IMR-90 (cell line): ENCODE measurements at regions not wholly inside any gene's neighbourhood (a gene's known extent, or its start where the extent isn't known, plus 50 kb on each side); places are given as distances from the start of the nearest gene placed in this dataset.
A peak's percentile ranks its signal among the peaks of the same experiment; 100 is the strongest.

Source experiments
- ATAC-seq: fragments of 200-7000 bp; cut with Tn5 transposase; 2 replicates; pipeline ENCODE4 v1.9.1; 2020; ENCODE audit warnings: low read depth, mild to moderate bottlenecking, moderate library complexity
- BruUV-seq: library from RNA; stranded (reverse); fragments of 400-500 nt; replicated peaks from 2 replicates; lab custom pipeline; 2021; lab: Mats Ljungman, UMichigan
- CTCF ChIA-PET: fragments of 300-600 bp; formaldehyde crosslinking; extraction: SDS; loops from one replicate; lab custom pipeline; 2021; ENCODE audit warnings: antibody characterized with exemption; lab: Yijun Ruan, JAX
- POLR2A ChIA-PET: fragments of 300-600 bp; sonication (Branson Sonifier 250); formaldehyde crosslinking; loops from one replicate; lab custom pipeline; 2022; ENCODE audit warnings: antibody characterized with exemption; ENCODE audit not compliant: unreplicated experiment; lab: Charles Lee
- DNase-seq: peaks from one replicate; pipeline ENCODE4 v3.0.0; 2013
- H2AFZ ChIP-seq: replicated peaks from 2 replicates; pipeline ENCODE3; 2013; ENCODE audit warnings: low read length, mild to moderate bottlenecking; ENCODE audit not compliant: poor library complexity
- H2AK5ac ChIP-seq: 2 replicates; pipeline ENCODE4 v1.6.1; 2013; ENCODE audit warnings: low read depth, low read length, inconsistent platforms
- H2AK9ac ChIP-seq: replicated peaks from 2 replicates; pipeline ENCODE3; 2013; ENCODE audit warnings: mild to moderate bottlenecking, low read depth, low read length, moderate library complexity; ENCODE audit not compliant: poor library complexity
- H2BK120ac ChIP-seq: 2 replicates; pipeline ENCODE4 v1.6.1; 2013; ENCODE audit warnings: low read depth, low read length, inconsistent platforms
- H2BK15ac ChIP-seq: 3 replicates; pipeline ENCODE4 v1.6.1; 2013; ENCODE audit warnings: low read depth, low read length, inconsistent platforms
- H2BK20ac ChIP-seq: 2 replicates; pipeline ENCODE4 v1.6.1; 2013; ENCODE audit warnings: low read depth, mild to moderate bottlenecking, inconsistent platforms, low read length, moderate library complexity
- H2BK5ac ChIP-seq: 2 replicates; pipeline ENCODE4 v1.6.1; 2013; ENCODE audit warnings: mild to moderate bottlenecking, low read depth, low read length, inconsistent platforms; ENCODE audit not compliant: poor library complexity, severe bottlenecking
- H3K14ac ChIP-seq: replicated peaks from 2 replicates; pipeline ENCODE4 v1.6.1; 2013; ENCODE audit warnings: low read depth, low read length, inconsistent platforms
- H3K18ac ChIP-seq: 2 replicates; pipeline ENCODE4 v1.6.1; 2013; ENCODE audit warnings: low read depth, low read length, control low read depth
- H3K23ac ChIP-seq: 2 replicates; pipeline ENCODE4 v1.6.1; 2013; ENCODE audit warnings: low read depth, low read length, inconsistent platforms
- H3K27ac ChIP-seq: 2 replicates; pipeline ENCODE4 v1.5.1; 2013; ENCODE audit warnings: mild to moderate bottlenecking, control low read depth, low read length; ENCODE audit not compliant: insufficient read depth
- H3K27me3 ChIP-seq: 2 replicates; pipeline ENCODE4 v1.6.1; 2013; ENCODE audit warnings: low read length; ENCODE audit not compliant: control insufficient read depth, insufficient read depth
- H3K36me3 ChIP-seq: 2 replicates; pipeline ENCODE4 v1.6.1; 2013; ENCODE audit warnings: low read length, mixed read lengths; ENCODE audit not compliant: control insufficient read depth, insufficient read depth
- H3K4ac ChIP-seq: 2 replicates; pipeline ENCODE4 v1.6.1; 2013; ENCODE audit warnings: low read depth, low read length, inconsistent platforms
- H3K4me1 ChIP-seq: 2 replicates; pipeline ENCODE4 v1.6.1; 2013; ENCODE audit warnings: low read length, mixed read lengths; ENCODE audit not compliant: control insufficient read depth, insufficient read depth
- H3K4me2 ChIP-seq: 2 replicates; pipeline ENCODE4 v1.6.1; 2013; ENCODE audit warnings: low read depth, mild to moderate bottlenecking, control low read depth, low read length, moderate library complexity
- H3K4me3 ChIP-seq: 2 replicates; pipeline ENCODE4 v1.5.1; 2013; ENCODE audit warnings: low read depth, mild to moderate bottlenecking, control low read depth, low read length, moderate library complexity; ENCODE audit not compliant: insufficient read depth
- H3K56ac ChIP-seq: 2 replicates; pipeline ENCODE4 v1.6.1; 2013; ENCODE audit warnings: low read length, inconsistent platforms; ENCODE audit not compliant: insufficient read depth; ENCODE audit errors: extremely low read depth
- H3K79me1 ChIP-seq, 2 experiments: 2 replicates each; pipeline ENCODE4 v1.6.1; 2013; ENCODE audit warnings: low read length in 2 of 2, inconsistent platforms in 1 of 2, low read depth in 1 of 2
- H3K9ac ChIP-seq: 2 replicates; pipeline ENCODE4 v1.6.1; 2013; ENCODE audit warnings: low read depth, low read length, control low read depth
- H3K9me1 ChIP-seq: 2 replicates; pipeline ENCODE4 v1.6.1; 2013; ENCODE audit warnings: low read length, inconsistent platforms; ENCODE audit not compliant: insufficient read depth
- H3K9me3 ChIP-seq: 2 replicates; pipeline ENCODE4 v1.6.1; 2013; ENCODE audit warnings: low read length; ENCODE audit not compliant: control insufficient read depth, insufficient read depth
- H4K20me1 ChIP-seq: 2 replicates; pipeline ENCODE4 v1.6.1; 2013; ENCODE audit warnings: low read length, inconsistent platforms; ENCODE audit not compliant: insufficient read depth
- H4K5ac ChIP-seq: 2 replicates; pipeline ENCODE4 v1.6.1; 2013; ENCODE audit warnings: mild to moderate bottlenecking, low read depth, low read length, control low read depth
- H4K8ac ChIP-seq, 2 experiments: 2 replicates each; pipeline ENCODE4 v1.6.1; 2013; ENCODE audit warnings: low read depth in 2 of 2, low read length in 2 of 2, control low read depth in 1 of 2, inconsistent platforms in 1 of 2
- H4K91ac ChIP-seq: 2 replicates; pipeline ENCODE4 v1.6.1; 2013; ENCODE audit warnings: low read depth, low read length, inconsistent platforms; ENCODE audit not compliant: insufficient read depth
- BHLHE40 ChIP-seq: fragments of 150-350 bp; IDR thresholded peaks from 2 replicates; pipeline ENCODE4 v1.6.1; 2016; ENCODE audit warnings: mild to moderate bottlenecking, low read depth, low read length
- CEBPB ChIP-seq: IDR thresholded peaks from 2 replicates; pipeline ENCODE4 v1.6.1; 2012; ENCODE audit warnings: low read depth, low read length, improper control_type of control experiment
- CHD1 ChIP-seq: IDR thresholded peaks from 2 replicates; pipeline ENCODE4 v1.6.1; 2012; ENCODE audit warnings: low read depth, low read length, improper control_type of control experiment
- CTCF ChIP-seq: conservative IDR thresholded peaks from 2 replicates; pipeline ENCODE4 v1.5.1; 2012; ENCODE audit warnings: mild to moderate bottlenecking, low read depth, low read length, improper control_type of control experiment
- ELK1 ChIP-seq: fragments of 150-350 bp; IDR thresholded peaks from 2 replicates; pipeline ENCODE4 v1.6.1; 2016; ENCODE audit warnings: low read depth, mild to moderate bottlenecking, low read length, moderate library complexity, borderline replicate concordance
- FOS ChIP-seq: fragments of 150-350 bp; IDR thresholded peaks from 2 replicates; pipeline ENCODE4 v1.6.1; 2016; ENCODE audit warnings: low read depth, low read length
- MAFK ChIP-seq: IDR thresholded peaks from 2 replicates; pipeline ENCODE4 v1.6.1; 2012; ENCODE audit warnings: low read depth, low read length, improper control_type of control experiment
- MAZ ChIP-seq: IDR thresholded peaks from 2 replicates; pipeline ENCODE4 v1.6.1; 2012; ENCODE audit warnings: low read depth, mild to moderate bottlenecking, low read length, improper control_type of control experiment, moderate library complexity, borderline replicate concordance
- MXI1 ChIP-seq: IDR thresholded peaks from 2 replicates; pipeline ENCODE4 v1.6.1; 2012; ENCODE audit warnings: low read depth, mild to moderate bottlenecking, low read length, moderate library complexity, borderline replicate concordance
- NFE2L2 ChIP-seq: fragments of 150-350 bp; IDR thresholded peaks from 2 replicates; pipeline ENCODE4 v1.6.1; 2016; ENCODE audit warnings: low read depth, mild to moderate bottlenecking, low read length
- POLR2A ChIP-seq: IDR thresholded peaks from 2 replicates; pipeline ENCODE4 v1.6.1; 2012; ENCODE audit warnings: mild to moderate bottlenecking, low read depth, low read length
- RAD21 ChIP-seq: IDR thresholded peaks from 2 replicates; pipeline ENCODE4 v1.6.1; 2012; ENCODE audit warnings: low read length, improper control_type of control experiment
- RCOR1 ChIP-seq: IDR thresholded peaks from 2 replicates; pipeline ENCODE4 v1.6.1; 2012; ENCODE audit warnings: mild to moderate bottlenecking, low read length, improper control_type of control experiment; ENCODE audit not compliant: insufficient replicate concordance
- RFX5 ChIP-seq: IDR thresholded peaks from 2 replicates; pipeline ENCODE4 v1.8.0; 2012; ENCODE audit warnings: low read depth, mild to moderate bottlenecking, low read length, moderate library complexity
- SMC3 ChIP-seq: fragments of 150-350 bp; IDR thresholded peaks from 2 replicates; pipeline ENCODE4 v1.6.1; 2016; ENCODE audit warnings: low read depth, mild to moderate bottlenecking, antibody characterized with exemption, low read length, moderate library complexity
- USF2 ChIP-seq: fragments of 150-350 bp; IDR thresholded peaks from 2 replicates; pipeline ENCODE4 v1.6.1; 2017; ENCODE audit warnings: mild to moderate bottlenecking, antibody characterized with exemption, low read length, low read depth
- WGBS, 2 experiments: methylation state at CpG; one replicate each; pipeline versions ENCODE4 v1.1.5 to v1.1.7; 2013; ENCODE audit warnings: missing lambda C conversion rate in 2 of 2; ENCODE audit not compliant: insufficient read length in 1 of 2; ENCODE audit errors: extremely low coverage in 2 of 2; 5-methylcytosine and 5-hydroxymethylcytosine counted together
- dilution Hi-C: fragments of 300-500 bp; cut with HindIII; formaldehyde crosslinking; loops from one replicate; pipeline ENCODE4 v1.14.3; 2018; ENCODE audit warnings: low sequenced_read_pairs; ENCODE audit not compliant: unreplicated experiment
- in situ Hi-C: fragments of 300-500 bp; cut with MboI; formaldehyde crosslinking; loops from 3 replicates; pipeline ENCODE4 v1.14.3; 2019; ENCODE audit warnings: low sequenced_read_pairs, inconsistent platforms, mixed read lengths
- intact Hi-C: fragments of 100-400 bp; cut with micrococcal nuclease; formaldehyde crosslinking; loops from 2 replicates; pipeline ENCODE4 v1.10.0; 2022

- ChIA-PET POLR2A (no interaction called here), CTCF (no interaction called here)
- Histone ChIP-seq H3K4ac (no peak overlapping the region), H2BK15ac (peak overlapping the region; percentile 88; the same call in 2 of the 3 replicates), H3K9me3 (no peaks in the 10 kb centered on the region), H3K4me3 (no peak overlapping the region), H4K20me1 (no peaks in the 10 kb centered on the region), H3K27me3 (no peaks in the 10 kb centered on the region), H3K27ac (no peak overlapping the region), H2BK120ac (0 out of 2 replicates have a peak overlapping the region, but pooled peaks have one; percentile 16), H3K14ac (0 out of 2 replicates have a peak overlapping the region, but pooled peaks have one; percentile 33), H2BK5ac (no peak overlapping the region), H3K9ac (no peak overlapping the region; the same call in 1 of the 2 replicates), H3K9me1 (peaks cover 18% of the 10 kb centered on the region), H3K4me1 (peaks cover 6% of the 10 kb centered on the region), H4K8ac (no peak overlapping the region), H3K79me1 (no peaks in the 10 kb centered on the region), H4K91ac (no peak overlapping the region), H3K23ac (no peak overlapping the region), H4K5ac (no peak overlapping the region), H2AFZ (no peak overlapping the region), H3K4me2 (no peak overlapping the region), H2AK5ac (no peak overlapping the region), H2BK20ac (no peak overlapping the region; the same call in 1 of the 2 replicates), H3K18ac (peak overlapping the region; percentile 45; the same call in 1 of the 2 replicates), H3K36me3 (no peaks in the 10 kb centered on the region), H2AK9ac (no peak overlapping the region), H3K56ac (no peak overlapping the region)
- WGBS, 2 experiments = no CpG with 5 or more reads among the region's 5 CpGs
- intact Hi-C loops = no loop called here
- no TSS peak for BruUV-seq
- DNase-seq = no peak
- dilution Hi-C loops = no loop called here
- no peak for TF ChIP-seq CHD1
- TF ChIP-seq SMC3 = no peak
- TF ChIP-seq MAFK = no peak
- TF ChIP-seq ELK1 = no peak
- TF ChIP-seq CTCF = no peak
- no peak for TF ChIP-seq POLR2A
- no peak for TF ChIP-seq RAD21
- TF ChIP-seq NFE2L2 = no peak
- TF ChIP-seq CEBPB = no peak
- TF ChIP-seq MAZ = no peak
- TF ChIP-seq USF2 = no peak
- no peak for TF ChIP-seq BHLHE40
- no peak for TF ChIP-seq MXI1
- no peak for TF ChIP-seq FOS
- TF ChIP-seq RCOR1 = no peak
- no peak for TF ChIP-seq RFX5
- in situ Hi-C loops = no loop called here
- no peak for ATAC-seq
Observed at GRCh38 chr7:22601003-22601402, 101.0 kb upstream of the STEAP1B start.
